SK-N-SH (cell line): ENCODE measurements at regions not wholly inside any gene's neighbourhood (a gene's known extent, or its start where the extent isn't known, plus 50 kb on each side); places are given as distances from the start of the nearest gene placed in this dataset.

Source experiments
- CTCF ChIA-PET: fragments of 300-600, 350-600 bp; formaldehyde crosslinking; extraction: SDS; loops from one replicate; lab custom pipeline; 2021; lab: Yijun Ruan, JAX
- POLR2A ChIA-PET: fragments of 350-600 bp; sonication (Branson Sonifier 250); formaldehyde crosslinking; extraction: SDS; loops from one replicate; lab custom pipeline; 2020; ENCODE audit warnings: antibody characterized with exemption, inconsistent platforms; lab: Yijun Ruan, JAX
- DNase-seq: peaks from one replicate; pipeline ENCODE4 v3.0.0; 2012
- H2AFZ ChIP-seq: fragments of 200-600 bp; sonication (generic); 2 replicates; pipeline ENCODE4 v1.8.1; 2016; ENCODE audit warnings: antibody characterized with exemption, mild to moderate bottlenecking, low read depth
- H3F3A ChIP-seq: fragments of 200-600 bp; sonication (generic); replicated peaks from 2 replicates; pipeline ENCODE3; 2016; ENCODE audit warnings: antibody characterized with exemption, mild to moderate bottlenecking; ENCODE audit not compliant: insufficient read depth
- H3K27ac ChIP-seq, 2 experiments: fragments of 200-500 bp in 1 of 2; fragments of 200-600 bp in 1 of 2; sonication (Bioruptor generic) in 1 of 2; sonication (generic), shearing (Covaris generic) in 1 of 2; 2 replicates each; pipeline versions ENCODE4 v1.5.1 to v1.6.1; 2014 to 2016; ENCODE audit warnings: low read depth in 2 of 2, inconsistent platforms in 1 of 2, low read length in 1 of 2, mild to moderate bottlenecking in 1 of 2, mixed read lengths in 1 of 2
- H3K27me3 ChIP-seq: fragments of 200-600 bp; sonication (generic), shearing (Covaris generic); 2 replicates; pipeline ENCODE4 v1.6.1; 2016; ENCODE audit warnings: mixed run types; ENCODE audit not compliant: insufficient read depth
- H3K36me3 ChIP-seq, 2 experiments: fragments of 200-500 bp in 1 of 2; fragments of 200-600 bp in 1 of 2; sonication (Bioruptor generic) in 1 of 2; sonication (generic) in 1 of 2; replicated peaks in 1 of 2; 2 replicates each; pipeline versions ENCODE3 to v1.5.1; 2014 to 2016; ENCODE audit warnings: low read length in 1 of 2, mild to moderate bottlenecking in 1 of 2; ENCODE audit not compliant: insufficient read depth in 2 of 2, control insufficient read depth in 1 of 2
- H3K4me1 ChIP-seq, 2 experiments: fragments of 200-500 bp in 1 of 2; fragments of 200-600 bp in 1 of 2; sonication (Bioruptor generic) in 1 of 2; sonication (generic), shearing (Covaris generic) in 1 of 2; 2 replicates each; pipeline versions ENCODE4 v1.5.1 to v1.6.1; 2014 to 2016; ENCODE audit warnings: low read depth in 1 of 2, low read length in 1 of 2, mixed run types in 1 of 2; ENCODE audit not compliant: insufficient read depth in 2 of 2, control insufficient read depth in 1 of 2
- H3K4me2 ChIP-seq: fragments of 200-600 bp; sonication (generic), shearing (Covaris generic); 2 replicates; pipeline ENCODE4 v1.6.1; 2017; ENCODE audit warnings: mixed run types
- H3K4me3 ChIP-seq, 2 experiments: fragments of 200-500 bp in 1 of 2; fragments of 200-600 bp in 1 of 2; sonication (Bioruptor generic) in 1 of 2; sonication (generic), shearing (Covaris generic) in 1 of 2; 2 replicates each; pipeline versions ENCODE4 v1.5.1 to v1.8.1; 2014 to 2016; ENCODE audit warnings: low read depth in 2 of 2, inconsistent platforms in 1 of 2, low read length in 1 of 2, mild to moderate bottlenecking in 1 of 2, mixed read lengths in 1 of 2, moderate library complexity in 1 of 2
- H3K79me2 ChIP-seq: fragments of 200-600 bp; sonication (generic); 2 replicates; pipeline ENCODE4 v1.8.1; 2017; ENCODE audit warnings: mild to moderate bottlenecking; ENCODE audit not compliant: insufficient read depth
- H3K9ac ChIP-seq: fragments of 200-600 bp; sonication (generic); 2 replicates; pipeline ENCODE4 v1.6.1; 2017; ENCODE audit warnings: mixed run types
- H3K9me2 ChIP-seq: fragments of 200-600 bp; sonication (generic); 2 replicates; pipeline ENCODE4 v1.6.1; 2017; ENCODE audit warnings: mixed run types
- H3K9me3 ChIP-seq: fragments of 200-600 bp; sonication (generic); 2 replicates; pipeline ENCODE4 v1.6.1; 2017; ENCODE audit warnings: mixed run types, mild to moderate bottlenecking, moderate library complexity
- H4K20me1 ChIP-seq: fragments of 200-600 bp; sonication (generic); 2 replicates; pipeline ENCODE4 v1.6.1; 2017; ENCODE audit warnings: mild to moderate bottlenecking, mixed run types; ENCODE audit not compliant: insufficient read depth
- CHD2 ChIP-seq: fragments of 150-350 bp; IDR thresholded peaks from 2 replicates; pipeline ENCODE4 v1.6.1; 2018; ENCODE audit warnings: low read length; ENCODE audit not compliant: partially characterized antibody
- CTCF ChIP-seq: fragments of 200-600 bp; sonication (generic); IDR thresholded peaks from 2 replicates; pipeline ENCODE4 v1.6.1; 2017; ENCODE audit warnings: antibody characterized with exemption, mild to moderate bottlenecking, moderate library complexity
- ELF1 ChIP-seq: IDR thresholded peaks from 2 replicates; pipeline ENCODE4 v1.4.0; 2012
- EP300 ChIP-seq, 2 experiments: IDR thresholded peaks; 2 replicates each; pipeline versions ENCODE4 v1.4.0 to v1.6.1; 2012; ENCODE audit warnings: borderline replicate concordance in 1 of 2, low read depth in 1 of 2, low read length in 1 of 2
- FOSL2 ChIP-seq: IDR thresholded peaks from 2 replicates; pipeline ENCODE4 v1.4.0; 2012; ENCODE audit warnings: low read depth, mild to moderate bottlenecking, moderate library complexity, borderline replicate concordance
- FOXJ3 ChIP-seq: sonication (generic); formaldehyde crosslinking; IDR thresholded peaks from 2 replicates; pipeline ENCODE4 v1.5.1; 2020; ENCODE audit warnings: mild to moderate bottlenecking, missing genetic modification reagents
- FOXM1 ChIP-seq: IDR thresholded peaks from 2 replicates; pipeline ENCODE4 v1.4.0; 2012; ENCODE audit warnings: low read depth, mild to moderate bottlenecking
- GATA2 ChIP-seq: sonication (generic); formaldehyde crosslinking; IDR thresholded peaks from 2 replicates; pipeline ENCODE4 v1.5.0; 2020; ENCODE audit warnings: mild to moderate bottlenecking, missing genetic modification reagents
- IRF3 ChIP-seq: fragments of 150-350 bp; IDR thresholded peaks from 2 replicates; pipeline ENCODE4 v1.6.1; 2016; ENCODE audit warnings: mild to moderate bottlenecking, low read depth, low read length
- JUND ChIP-seq: IDR thresholded peaks from 2 replicates; pipeline ENCODE4 v1.4.0; 2012
- MEF2A ChIP-seq: IDR thresholded peaks from 2 replicates; pipeline ENCODE4 v1.4.0; 2012; ENCODE audit warnings: low read depth, borderline replicate concordance
- MXI1 ChIP-seq: IDR thresholded peaks from 2 replicates; pipeline ENCODE4 v1.6.1; 2012; ENCODE audit warnings: mild to moderate bottlenecking, low read depth, low read length, improper control_type of control experiment
- NRF1 ChIP-seq: IDR thresholded peaks from 2 replicates; pipeline ENCODE4 v1.6.1; 2012; ENCODE audit warnings: low read depth, mild to moderate bottlenecking, low read length
- POLR2AphosphoS5 ChIP-seq: IDR thresholded peaks from 2 replicates; pipeline ENCODE4 v1.6.1; 2012; ENCODE audit warnings: low read depth, low read length
- RAD21 ChIP-seq: IDR thresholded peaks from 2 replicates; pipeline ENCODE4 v1.6.1; 2012; ENCODE audit warnings: mild to moderate bottlenecking, low read length
- REST ChIP-seq: IDR thresholded peaks from 2 replicates; pipeline ENCODE4 v1.6.1; 2012; ENCODE audit warnings: mild to moderate bottlenecking, low read depth, low read length, moderate library complexity
- RFX5 ChIP-seq: IDR thresholded peaks from 2 replicates; pipeline ENCODE4 v1.6.1; 2012; ENCODE audit warnings: mild to moderate bottlenecking, improper control_type of control experiment, low read length
- RXRA ChIP-seq: IDR thresholded peaks from 2 replicates; pipeline ENCODE4 v1.4.0; 2012; ENCODE audit warnings: low read depth, mild to moderate bottlenecking, borderline replicate concordance
- SMC3 ChIP-seq: IDR thresholded peaks from 2 replicates; pipeline ENCODE4 v1.6.1; 2012; ENCODE audit warnings: low read depth, low read length, improper control_type of control experiment
- TCF12 ChIP-seq: IDR thresholded peaks from 2 replicates; pipeline ENCODE4 v1.4.0; 2012
- TEAD4 ChIP-seq: IDR thresholded peaks from 2 replicates; pipeline ENCODE4 v1.4.0; 2012; ENCODE audit warnings: mild to moderate bottlenecking, borderline replicate concordance; ENCODE audit not compliant: insufficient read depth
- ZBTB33 ChIP-seq: IDR thresholded peaks from 2 replicates; pipeline ENCODE4 v1.4.0; 2012; ENCODE audit warnings: low read depth, borderline replicate concordance
- WGBS: methylation state at CpG from one replicate; pipeline ENCODE4 v1.1.6; 2017; ENCODE audit warnings: low lambda C conversion rate; 5-methylcytosine and 5-hydroxymethylcytosine counted together

GRCh38 chr9:23319092-23319491 is 506.9 kb downstream of the ELAVL2 start:
- no peak overlapping the region for H3K9ac ChIP-seq

GRCh38 chr9:23321049-23321448 is 505.0 kb downstream of the ELAVL2 start:
- no peak overlapping the region for H2AFZ ChIP-seq
- WGBS: 0% methylated on average over 2 of the region's 2 CpGs

More at GRCh38 chr9:23319092-23319491, 506.9 kb downstream of the ELAVL2 start:
- Histone ChIP-seq H3K36me3 (no peaks in the 10 kb centered on the region), H3K27ac (no peak overlapping the region), H3K4me3 (no peak overlapping the region), H4K20me1 (no peaks in the 10 kb centered on the region), H3K9me3 (no peaks in the 10 kb centered on the region), H2AFZ (no peak overlapping the region), H3K4me2 (no peak overlapping the region), H3K9me2 (no peaks in the 10 kb centered on the region), H3K27me3 (no peaks in the 10 kb centered on the region), H3K4me1 (no peaks in the 10 kb centered on the region), H3K79me2 (no peaks in the 10 kb centered on the region), H3F3A (no peaks in the 10 kb centered on the region)
- no peak for DNase-seq
- POLR2A ChIA-PET: no interaction called here
- CTCF ChIA-PET: no interaction called here
- TF ChIP-seq TEAD4 (no peak), IRF3 (no peak), GATA2 (CRISPR knock-in tag) (no peak), RFX5 (no peak), MXI1 (no peak), EP300 (IDR thresholded peaks at IDR 0.05; ENCODE audit: borderline replicate concordance in 1 of 2, low read depth in 1 of 2, low read length in 1 of 2) (no peak), FOXM1 (no peak), RAD21 (no peak), NRF1 (no peak), RXRA (no peak), JUND (no peak), TCF12 (no peak), FOSL2 (no peak), CHD2 (no peak), FOXJ3 (CRISPR knock-in tag) (no peak)

More at GRCh38 chr9:23321049-23321448, 505.0 kb downstream of the ELAVL2 start:
- Histone ChIP-seq H3K4me2 (no peak overlapping the region), H3K27me3 (no peaks in the 10 kb centered on the region), H3K36me3 (no peaks in the 10 kb centered on the region), H3F3A (no peaks in the 10 kb centered on the region), H3K4me3 (no peak overlapping the region), H3K9ac (no peak overlapping the region), H3K9me3 (no peaks in the 10 kb centered on the region), H3K9me2 (no peaks in the 10 kb centered on the region), H4K20me1 (no peaks in the 10 kb centered on the region), H3K4me1 (no peaks in the 10 kb centered on the region), H3K79me2 (no peaks in the 10 kb centered on the region), H3K27ac (no peak overlapping the region)
- POLR2A ChIA-PET: no interaction called here
- CTCF ChIA-PET: interaction anchor here (0.8 kb wide), 1 partner anchor 67 kb away, joined by 3 read pairs; no protein-coding TSS in a partner anchor
- no peak for DNase-seq
- TF ChIP-seq JUND (no peak), MEF2A (no peak), POLR2AphosphoS5 (no peak), CTCF (no peak), ZBTB33 (no peak), RFX5 (no peak), REST (no peak), ELF1 (no peak), SMC3 (no peak)
